ENCODE measurements at regions not wholly inside any gene's neighbourhood (a gene's known extent, or its start where the extent isn't known, plus 50 kb on each side); places are given as distances from the start of the nearest gene placed in this dataset.
A peak's percentile ranks its signal among the peaks of the same experiment; 100 is the strongest.
"Not testable (repeated sequence)": the region's sequence is repeated elsewhere in the genome, so short reads cannot be mapped to it uniquely, and the experiment has no call there.

- no peak for DNase-seq
These were observed 97.1 kb upstream of the TNP1 start for GRCh38 chr2:216956820-216957493.

GRCh38 chr2:216951171-216951570 lies 91.3 kb upstream of the TNP1 start:
- DNase-seq = no peak

GRCh38 chr2:216950547-216950946 lies 90.7 kb upstream of the TNP1 start:
- DNase-seq = no peak

- no peak for DNase-seq
These were observed 90.0 kb upstream of the TNP1 start for GRCh38 chr2:216949700-216950413.

GRCh38 chr2:216947055-216947454 lies 87.2 kb upstream of the TNP1 start:
- no peak for DNase-seq

- DNase-seq = no peak
These were observed 84.9 kb upstream of the TNP1 start for GRCh38 chr2:216944733-216945132.

GRCh38 chr2:216943109-216943508 lies 83.2 kb upstream of the TNP1 start:
- DNase-seq = no peak

GRCh38 chr2:216942465-216942864 lies 82.6 kb upstream of the TNP1 start:
- DNase-seq = no peak

- no peak for DNase-seq
These were observed 82.2 kb upstream of the TNP1 start for GRCh38 chr2:216942016-216942415.

GRCh38 chr2:216936954-216937357 lies 77.1 kb upstream of the TNP1 start:
- peak; percentile 94 for DNase-seq

GRCh38 chr2:216934623-216935022 lies 74.8 kb upstream of the TNP1 start:
- no peak for DNase-seq

- no peak for DNase-seq
These were observed 74.3 kb upstream of the TNP1 start for GRCh38 chr2:216934151-216934550.

- no peak for DNase-seq
These were observed 73.1 kb upstream of the TNP1 start for GRCh38 chr2:216932863-216933548.

GRCh38 chr2:216932113-216932862 lies 72.4 kb upstream of the TNP1 start:
- no peak for DNase-seq

- DNase-seq = no peak
These were observed 70.9 kb upstream of the TNP1 start for GRCh38 chr2:216930716-216931115.

- DNase-seq = not testable (repeated sequence)
These were observed 69.5 kb upstream of the TNP1 start for GRCh38 chr2:216929338-216929737.

- no peak for DNase-seq
These were observed 67.3 kb upstream of the TNP1 start for GRCh38 chr2:216927163-216927562.

GRCh38 chr2:216925636-216926366 lies 65.9 kb upstream of the TNP1 start:
- no peak for DNase-seq

GRCh38 chr2:216925006-216925405 lies 65.1 kb upstream of the TNP1 start:
- no peak for DNase-seq

GRCh38 chr2:216923706-216924105 lies 63.8 kb upstream of the TNP1 start:
- no peak for DNase-seq

- no peak for DNase-seq
These were observed 62.4 kb upstream of the TNP1 start for GRCh38 chr2:216922175-216922780.

GRCh38 chr2:216920937-216921456 lies 61.1 kb upstream of the TNP1 start:
- DNase-seq = no peak
